HG02885 (cell line): ENCODE measurements at regions not wholly inside any gene's neighbourhood (a gene's known extent, or its start where the extent isn't known, plus 50 kb on each side); places are given as distances from the start of the nearest gene placed in this dataset.

ENCODE experiments used
- ATAC-seq: cut with Tn5 transposase; IDR thresholded peaks from one replicate; pipeline ENCODE4 v1.9.1; 2021; ENCODE audit warnings: mild to moderate bottlenecking; ENCODE audit not compliant: unreplicated experiment, poor library complexity

- no peak for ATAC-seq
Measured at GRCh38 chr11:80620867-80621266, 1180.0 kb upstream of the TENM4 start.

DNA sequence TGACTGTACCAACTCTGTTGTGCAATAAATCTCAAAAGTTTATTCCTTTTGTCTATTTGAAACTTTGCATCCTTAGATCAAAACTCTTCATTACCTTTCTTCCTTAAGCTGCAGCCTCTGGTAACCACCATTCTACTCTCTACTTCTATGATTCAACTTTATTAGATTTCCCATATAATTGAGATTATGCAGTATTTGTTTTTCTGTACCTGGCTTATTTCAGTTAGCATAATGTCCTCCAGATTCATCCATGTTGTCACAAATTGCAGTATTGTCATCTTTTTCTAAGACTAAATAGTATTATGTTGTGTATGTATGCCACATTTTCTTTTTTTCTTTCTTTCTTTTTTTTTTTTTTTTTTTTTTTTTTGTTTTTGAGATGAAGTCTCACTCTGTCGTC is 1176.3 kb upstream of the TENM4 start:
- ATAC-seq: no peak

- no peak for ATAC-seq
Measured at GRCh38 chr11:80616070-80616800, 1175.4 kb upstream of the TENM4 start.

DNA sequence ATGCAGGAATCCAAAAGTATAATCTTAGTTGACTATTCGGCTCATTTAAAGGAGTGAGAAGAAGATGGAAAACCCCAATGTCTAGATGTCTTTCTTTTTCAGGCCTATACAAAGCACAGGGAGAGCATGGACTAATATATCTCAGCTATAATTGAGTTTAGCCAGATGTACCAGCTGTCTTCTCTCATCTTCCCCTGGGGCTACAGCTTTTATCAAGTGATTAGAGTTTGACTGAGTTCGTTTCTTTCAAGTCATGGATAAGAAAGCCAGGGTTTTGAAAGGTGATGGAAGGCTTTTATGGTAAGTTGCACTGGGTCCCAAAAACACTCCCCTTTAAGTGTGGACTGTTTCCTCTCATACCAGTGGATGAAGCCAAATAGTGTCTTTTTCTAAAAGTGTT is 1172.8 kb upstream of the TENM4 start:
- ATAC-seq: no peak

DNA sequence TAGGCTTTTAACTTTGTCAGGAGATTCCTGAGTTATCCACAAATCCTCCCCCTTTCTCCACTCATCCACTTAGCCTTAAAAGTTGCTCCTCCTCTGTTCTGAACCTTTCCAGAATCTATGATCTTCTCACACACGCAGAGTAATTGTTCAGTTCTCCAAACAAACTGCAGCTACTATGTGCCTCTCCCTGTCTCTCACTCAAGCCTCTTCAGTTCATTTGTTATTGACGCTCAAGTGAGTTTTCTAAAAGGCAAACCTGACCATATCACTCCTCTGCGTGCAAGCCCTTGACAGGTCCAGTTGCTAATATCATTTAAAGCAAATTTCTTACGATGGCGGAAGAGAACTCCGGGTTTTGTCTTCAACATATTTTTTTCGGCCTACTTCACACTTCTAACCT is 1169.7 kb upstream of the TENM4 start:
- ATAC-seq: no peak

- ATAC-seq: no peak
Measured at GRCh38 chr11:80603472-80603871, 1162.6 kb upstream of the TENM4 start.

DNA sequence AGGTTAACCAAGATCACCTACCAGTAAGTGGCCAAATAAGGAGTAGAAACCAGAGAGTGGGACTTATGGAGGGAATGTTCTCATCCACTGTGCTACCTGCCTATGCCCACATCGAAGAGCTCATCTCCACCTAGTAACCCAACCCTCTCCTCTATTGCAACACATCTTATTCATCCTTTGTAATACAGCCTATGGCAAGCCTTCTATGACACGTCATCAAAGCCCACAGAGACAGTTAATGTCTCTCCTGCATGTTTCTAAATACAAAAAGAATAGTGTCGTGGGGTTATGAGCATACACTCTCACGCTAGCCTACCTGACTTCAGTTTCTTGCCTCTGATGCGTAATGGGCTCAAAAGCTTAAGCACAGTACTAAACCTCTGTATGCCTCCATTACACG is 1158.1 kb upstream of the TENM4 start:
- no peak for ATAC-seq

DNA sequence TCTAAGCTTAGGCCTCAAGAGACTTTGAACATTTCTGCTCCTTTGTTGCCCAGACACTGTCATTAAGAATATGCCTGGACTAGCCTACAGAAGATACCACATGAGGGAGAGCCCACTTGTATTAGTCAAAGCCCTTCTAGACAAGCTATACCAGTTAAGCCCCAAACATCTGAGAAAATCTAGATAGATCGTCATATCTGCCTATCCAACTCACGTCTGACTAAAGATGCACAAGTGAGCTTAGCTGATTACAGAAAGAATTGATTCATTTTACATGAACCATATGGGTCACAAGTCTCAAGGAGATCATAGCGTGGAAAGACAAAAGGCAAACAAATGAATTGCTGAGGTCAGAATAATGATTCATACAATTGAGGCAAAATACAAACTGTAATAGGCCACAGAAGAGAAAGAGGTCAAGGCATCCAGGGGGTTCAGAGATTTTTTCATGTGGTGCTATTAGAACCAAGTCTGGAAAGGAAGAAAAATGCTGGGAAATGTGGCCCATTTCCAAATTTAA is 1155.5 kb upstream of the TENM4 start:
- ATAC-seq: no peak

- no peak for ATAC-seq
Measured at GRCh38 chr11:80595011-80595410, 1154.2 kb upstream of the TENM4 start.

GRCh38 chr11:80593648-80594374 is 1153.0 kb upstream of the TENM4 start:
- no peak for ATAC-seq

DNA sequence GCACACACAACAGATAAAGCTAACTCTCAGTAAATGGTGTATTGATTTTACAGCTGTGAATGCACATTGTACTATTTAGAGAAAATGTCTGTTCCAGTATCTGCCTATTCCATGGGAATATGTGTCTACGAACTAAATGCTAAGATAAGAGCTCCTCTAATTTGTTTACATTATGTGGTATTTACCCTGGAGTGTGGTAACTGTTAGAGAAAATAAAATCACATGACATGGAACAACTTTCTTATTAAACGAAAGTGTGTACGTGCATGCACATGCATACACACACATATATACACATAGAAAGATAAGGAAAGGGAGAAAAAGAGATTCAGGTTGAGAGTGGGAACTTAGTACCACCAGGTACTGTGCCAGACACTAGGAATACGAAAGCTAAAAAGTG is 1151.7 kb upstream of the TENM4 start:
- no peak for ATAC-seq

- ATAC-seq: no peak
Measured at GRCh38 chr11:80587906-80588305, 1147.1 kb upstream of the TENM4 start.

DNA sequence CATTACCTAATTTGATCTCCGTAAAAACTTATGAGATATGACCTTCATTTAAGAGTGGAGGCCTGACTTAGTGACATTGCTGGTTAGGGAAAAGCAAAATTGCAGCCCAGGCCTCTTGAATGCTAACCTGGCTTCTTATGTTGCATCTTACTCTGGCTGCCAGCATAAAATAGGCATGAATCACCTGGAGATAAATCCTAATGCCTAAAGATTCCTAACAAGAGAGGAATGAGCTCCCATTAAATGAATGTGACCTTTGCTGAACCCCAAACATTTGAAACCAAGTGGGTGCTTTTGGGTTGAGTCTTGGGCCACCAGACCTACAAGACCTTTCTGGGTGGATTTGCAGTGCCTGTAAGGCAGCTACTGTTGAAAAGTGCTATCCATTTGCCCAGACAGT is 1145.6 kb upstream of the TENM4 start:
- no peak for ATAC-seq

GRCh38 chr11:80584661-80585060 is 1143.8 kb upstream of the TENM4 start:
- no peak for ATAC-seq

DNA sequence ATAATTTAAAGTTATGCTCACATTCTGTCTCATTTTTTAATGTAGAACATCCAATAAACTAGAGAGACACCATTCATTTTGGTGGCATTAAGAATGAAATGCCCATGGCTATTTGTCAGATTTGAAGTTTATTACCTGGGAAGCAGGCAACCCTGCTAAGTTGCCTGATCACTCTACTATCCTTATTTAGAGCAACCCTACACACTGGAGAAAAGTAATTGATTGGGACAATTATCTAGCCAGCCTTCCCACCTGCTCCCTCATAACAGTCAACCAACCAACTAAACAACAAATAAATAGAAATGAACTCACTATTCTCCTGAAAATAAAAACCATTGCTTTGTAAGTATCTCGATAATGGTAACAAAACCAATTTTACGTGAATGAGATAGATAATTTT is 1129.0 kb upstream of the TENM4 start:
- no peak for ATAC-seq

- no peak for ATAC-seq
Measured at GRCh38 chr11:80565231-80565630, 1124.4 kb upstream of the TENM4 start.

GRCh38 chr11:80562523-80563125 is 1121.8 kb upstream of the TENM4 start:
- no peak for ATAC-seq

- no peak for ATAC-seq
Measured at GRCh38 chr11:80559942-80560341, 1119.1 kb upstream of the TENM4 start.

GRCh38 chr11:80553565-80553964 is 1112.7 kb upstream of the TENM4 start:
- ATAC-seq: no peak

DNA sequence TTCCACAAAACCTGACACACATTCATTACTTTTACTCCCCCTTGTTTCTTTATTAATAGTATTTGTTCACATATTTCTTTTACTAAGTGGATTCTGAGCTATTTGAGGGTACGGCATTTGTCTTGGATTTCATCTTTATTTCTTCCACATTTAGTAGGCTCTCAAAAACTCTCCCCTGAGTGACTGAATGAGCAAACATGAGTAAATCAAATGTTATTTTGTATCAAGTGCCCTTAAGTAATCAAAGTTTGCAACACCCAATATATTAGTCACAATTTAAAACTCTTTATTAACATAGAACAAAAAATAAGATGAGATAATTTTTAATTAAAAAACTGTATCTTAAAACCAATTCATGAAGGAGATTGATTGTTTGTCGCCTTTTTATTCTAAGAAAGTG is 1101.9 kb upstream of the TENM4 start:
- ATAC-seq: no peak

- no peak for ATAC-seq
Measured at GRCh38 chr11:80538040-80538439, 1097.2 kb upstream of the TENM4 start.
